ENCODE measurements at regions not wholly inside any gene's neighbourhood (a gene's known extent, or its start where the extent isn't known, plus 50 kb on each side); places are given as distances from the start of the nearest gene placed in this dataset.

- Histone ChIP-seq H3K36me3 (ENCODE audit: control insufficient read depth, insufficient read depth, low read length) (no peaks in the 10 kb centered on the region), H3K4me1 (ENCODE audit: control insufficient read depth, insufficient read depth, low read length) (peaks cover 2% of the 10 kb centered on the region; the same call in 1 of the 2 replicates), H3K9me3 (ENCODE audit: control insufficient read depth, insufficient read depth, low read depth, low read length) (no peaks in the 10 kb centered on the region), H3K4me3 (ENCODE audit: low read depth in 2 of 2, low read length in 2 of 2) (no peak overlapping the region), H3K27me3 (ENCODE audit: control insufficient read depth, insufficient read depth, low read length) (no peaks in the 10 kb centered on the region; the same call in 1 of the 2 replicates), H3K27ac (ENCODE audit: low read length) (no peak overlapping the region)
- ChIA-PET CTCF (no interaction called here), POLR2A (no interaction called here)
- no peak for ATAC-seq
- no TSS peak for BruUV-seq (replicated peaks)
- in situ Hi-C loops (cut with HindIII; ENCODE audit: low pct_unique_long_range_greater_than_20kb, low sequenced_read_pairs) (no loop called here), intact Hi-C loops (cut with micrococcal nuclease; ENCODE audit: unreplicated experiment) (no loop called here)
- DNase-seq (ENCODE audit: low read depth, low spot score), result no peak
- TF ChIP-seq, protein P1, sequence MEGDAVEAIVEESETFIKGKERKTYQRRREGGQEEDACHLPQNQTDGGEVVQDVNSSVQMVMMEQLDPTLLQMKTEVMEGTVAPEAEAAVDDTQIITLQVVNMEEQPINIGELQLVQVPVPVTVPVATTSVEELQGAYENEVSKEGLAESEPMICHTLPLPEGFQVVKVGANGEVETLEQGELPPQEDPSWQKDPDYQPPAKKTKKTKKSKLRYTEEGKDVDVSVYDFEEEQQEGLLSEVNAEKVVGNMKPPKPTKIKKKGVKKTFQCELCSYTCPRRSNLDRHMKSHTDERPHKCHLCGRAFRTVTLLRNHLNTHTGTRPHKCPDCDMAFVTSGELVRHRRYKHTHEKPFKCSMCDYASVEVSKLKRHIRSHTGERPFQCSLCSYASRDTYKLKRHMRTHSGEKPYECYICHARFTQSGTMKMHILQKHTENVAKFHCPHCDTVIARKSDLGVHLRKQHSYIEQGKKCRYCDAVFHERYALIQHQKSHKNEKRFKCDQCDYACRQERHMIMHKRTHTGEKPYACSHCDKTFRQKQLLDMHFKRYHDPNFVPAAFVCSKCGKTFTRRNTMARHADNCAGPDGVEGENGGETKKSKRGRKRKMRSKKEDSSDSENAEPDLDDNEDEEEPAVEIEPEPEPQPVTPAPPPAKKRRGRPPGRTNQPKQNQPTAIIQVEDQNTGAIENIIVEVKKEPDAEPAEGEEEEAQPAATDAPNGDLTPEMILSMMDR (IDR thresholded peaks at IDR 0.05), result no peak
- TF ChIP-seq POLR2AphosphoS5 (IDR thresholded peaks at IDR 0.05; ENCODE audit: low read depth, low read length), result no peak
- TF ChIP-seq REST (IDR thresholded peaks at IDR 0.05; ENCODE audit: insufficient read depth in 1 of 2, low read depth in 2 of 2, low read length in 1 of 2), result no peak
- no peak for TF ChIP-seq TCF7L2 (IDR thresholded peaks at IDR 0.05; ENCODE audit: low read depth, low read length)
- no peak for TF ChIP-seq SIN3A (IDR thresholded peaks at IDR 0.05; ENCODE audit: borderline replicate concordance, insufficient read depth, low read depth, low read length)
Observed at GRCh38 chr2:58767828-58768714, 526.9 kb upstream of the FANCL start.

GRCh38 chr2:58764338-58765104 is 523.4 kb upstream of the FANCL start:
- Histone ChIP-seq H3K27me3 (ENCODE audit: control insufficient read depth, insufficient read depth, low read length) (no peaks in the 10 kb centered on the region; the same call in 1 of the 2 replicates), H3K36me3 (ENCODE audit: control insufficient read depth, insufficient read depth, low read length) (no peaks in the 10 kb centered on the region), H3K4me3 (ENCODE audit: low read depth in 2 of 2, low read length in 2 of 2) (no peak overlapping the region), H3K9me3 (ENCODE audit: control insufficient read depth, insufficient read depth, low read depth, low read length) (no peaks in the 10 kb centered on the region), H3K4me1 (ENCODE audit: control insufficient read depth, insufficient read depth, low read length) (peaks cover 2% of the 10 kb centered on the region; the same call in 1 of the 2 replicates), H3K27ac (ENCODE audit: low read length) (no peak overlapping the region)
- intact Hi-C loops (cut with micrococcal nuclease; ENCODE audit: unreplicated experiment), result no loop called here
- DNase-seq (ENCODE audit: low read depth, low spot score) (no peak), ATAC-seq (no peak)
- POLR2A ChIA-PET, result interaction anchor here (0.6 kb wide), 1 partner anchor 401 kb away, joined by 4 read pairs; no protein-coding TSS in a partner anchor
- TF ChIP-seq SIN3A (IDR thresholded peaks at IDR 0.05; ENCODE audit: borderline replicate concordance, insufficient read depth, low read depth, low read length) (no peak), REST (IDR thresholded peaks at IDR 0.05; ENCODE audit: insufficient read depth in 1 of 2, low read depth in 2 of 2, low read length in 1 of 2) (no peak), TCF7L2 (IDR thresholded peaks at IDR 0.05; ENCODE audit: low read depth, low read length) (no peak), POLR2AphosphoS5 (IDR thresholded peaks at IDR 0.05; ENCODE audit: low read depth, low read length) (no peak)
- TF ChIP-seq, protein P1 (IDR thresholded peaks at IDR 0.05), result no peak
- in situ Hi-C loops (cut with HindIII; ENCODE audit: low pct_unique_long_range_greater_than_20kb, low sequenced_read_pairs), result no loop called here
- CTCF ChIA-PET, result interaction anchor here (1.1 kb wide), 1 partner anchor 1786 kb away, joined by 3 read pairs; no protein-coding TSS in a partner anchor
- no TSS peak for BruUV-seq (replicated peaks)
